ENCODE measurements at regions not wholly inside any gene's neighbourhood (a gene's known extent, or its start where the extent isn't known, plus 50 kb on each side); places are given as distances from the start of the nearest gene placed in this dataset.
"Not testable (repeated sequence)": the region's sequence is repeated elsewhere in the genome, so short reads cannot be mapped to it uniquely, and the experiment has no call there.

DNA sequence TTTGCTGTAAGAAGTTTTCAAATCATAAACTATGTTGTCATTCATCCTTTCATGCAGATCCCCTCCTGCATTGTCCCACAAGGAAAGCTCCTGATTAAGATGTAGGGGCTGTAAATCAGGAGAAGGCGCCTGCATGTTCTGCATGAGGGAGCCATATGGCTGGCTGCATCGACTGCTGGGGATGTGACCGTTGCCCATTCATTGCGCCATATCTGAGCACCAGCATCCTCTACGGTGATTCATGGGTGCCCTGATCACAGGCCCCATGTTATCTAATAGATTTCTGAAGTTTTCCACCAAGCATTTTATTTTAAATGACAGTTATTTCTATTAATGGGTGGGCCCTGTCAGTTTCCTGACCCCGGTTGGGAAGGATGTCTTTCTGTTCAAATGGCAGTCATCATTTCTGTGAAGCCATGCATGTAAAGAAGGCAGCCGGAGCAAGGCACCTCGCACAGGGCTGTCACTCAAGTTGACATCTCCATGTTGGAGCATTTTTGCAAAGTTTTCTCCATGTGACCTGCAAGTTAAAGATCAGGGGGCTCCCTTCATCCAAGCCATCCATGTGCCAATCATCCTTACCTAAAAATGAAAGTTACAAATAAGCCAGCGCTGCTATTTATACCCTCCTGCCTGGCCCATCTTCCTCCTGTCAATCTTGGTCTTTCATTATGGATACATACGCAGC is 128.8 kb downstream of the TEX36 start:
- no peak for DNase-seq (ENCODE audit: low read depth)

DNA sequence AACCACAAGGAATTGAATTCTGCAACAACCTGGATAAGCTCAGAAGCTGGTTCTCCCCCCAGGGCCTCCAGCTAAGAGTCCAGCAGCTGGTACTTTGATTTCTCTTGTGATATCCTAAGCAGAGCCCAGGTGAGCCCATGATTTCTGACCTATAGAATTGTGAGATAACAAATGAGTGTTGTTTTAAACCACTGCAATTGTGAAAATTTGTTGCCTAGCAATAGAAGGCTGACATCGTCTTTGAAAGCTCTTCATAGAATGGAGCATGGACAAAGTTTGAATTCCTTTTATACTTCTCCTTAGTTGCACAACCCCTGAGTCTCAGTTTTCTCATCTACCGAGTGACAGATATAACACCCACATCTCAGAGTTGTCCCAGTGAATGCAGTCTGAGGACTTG is 129.9 kb downstream of the TEX36 start:
- no peak for DNase-seq (ENCODE audit: low read depth)

DNA sequence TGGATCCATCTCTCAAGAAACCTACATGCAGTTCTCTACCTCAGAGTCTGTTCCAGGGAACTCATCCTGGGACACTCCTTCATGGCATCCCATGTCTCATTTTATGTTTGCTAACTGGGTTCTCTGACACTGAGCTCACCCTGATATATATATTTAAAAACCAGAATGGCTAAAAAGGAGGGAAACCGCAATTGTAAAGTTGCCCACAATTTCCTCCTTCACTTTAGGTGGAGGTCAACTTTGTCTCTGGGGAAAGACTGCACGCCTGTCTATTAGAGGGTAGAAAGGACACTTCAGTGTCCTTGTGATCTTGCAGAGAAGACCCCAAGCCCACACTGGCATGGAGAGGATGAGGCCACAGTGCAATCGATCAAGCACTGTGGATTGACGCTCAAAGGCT is 131.7 kb downstream of the TEX36 start:
- DNase-seq (ENCODE audit: low read depth): no peak

DNA sequence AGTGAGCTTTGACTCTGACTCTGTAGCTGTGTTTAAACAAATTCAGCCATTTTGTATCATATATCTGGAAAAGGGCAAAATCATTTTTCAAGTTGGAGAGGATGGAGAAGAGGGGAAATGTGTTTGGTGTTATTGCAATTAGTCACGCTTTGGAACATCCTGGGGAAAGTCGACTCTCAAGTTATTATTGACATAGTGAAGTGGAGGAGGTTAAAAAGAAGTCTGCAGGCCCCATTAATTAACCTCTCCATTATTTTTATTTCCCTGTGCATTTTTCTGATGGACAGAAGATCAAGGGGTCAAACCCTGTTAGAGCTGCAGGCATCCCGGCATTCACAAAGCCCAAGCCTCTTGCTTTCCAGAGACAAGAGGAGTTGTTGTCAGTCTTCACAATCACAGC is 132.6 kb downstream of the TEX36 start:
- no peak for DNase-seq (ENCODE audit: low read depth)

DNA sequence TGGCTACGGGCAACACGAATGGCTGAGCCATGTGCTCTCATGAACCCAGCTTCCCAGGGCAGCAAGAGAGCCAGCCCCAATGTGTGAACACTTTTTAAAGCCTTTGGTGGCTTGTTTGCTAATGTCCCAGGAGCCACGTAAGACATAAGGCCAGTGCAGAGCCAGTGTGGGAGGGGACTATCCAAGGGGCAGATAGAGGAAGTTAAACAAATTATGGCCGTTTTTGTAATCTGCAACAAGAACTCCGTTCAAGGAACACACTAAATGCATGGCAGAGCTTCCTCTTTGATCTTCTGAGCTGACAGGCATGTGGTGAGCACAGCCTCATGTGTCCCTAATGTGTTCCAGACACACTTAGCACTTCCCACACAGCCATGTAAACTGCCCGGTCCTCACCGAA is 133.3 kb downstream of the TEX36 start:
- no peak for DNase-seq (ENCODE audit: low read depth)

DNA sequence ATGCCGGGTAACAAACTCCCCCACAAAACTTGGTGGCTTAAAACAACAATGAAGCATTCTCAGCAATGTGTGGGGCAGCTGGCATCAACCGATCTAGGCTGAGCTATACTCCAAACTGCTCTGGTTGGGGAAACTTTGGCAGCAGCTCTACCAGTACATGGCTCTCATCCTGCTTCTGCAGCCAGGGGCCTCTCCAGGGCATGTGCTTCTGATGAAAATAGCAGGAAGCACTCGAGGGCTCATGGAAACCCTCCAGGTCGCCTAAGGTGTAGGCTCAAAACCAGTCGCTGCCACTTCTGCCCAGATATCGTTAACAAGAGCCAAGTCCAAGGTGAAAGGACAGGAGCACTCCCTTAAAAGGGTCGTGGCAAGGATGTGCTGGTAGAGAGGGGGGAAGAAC is 134.1 kb downstream of the TEX36 start:
- no peak for DNase-seq (ENCODE audit: low read depth)

DNA sequence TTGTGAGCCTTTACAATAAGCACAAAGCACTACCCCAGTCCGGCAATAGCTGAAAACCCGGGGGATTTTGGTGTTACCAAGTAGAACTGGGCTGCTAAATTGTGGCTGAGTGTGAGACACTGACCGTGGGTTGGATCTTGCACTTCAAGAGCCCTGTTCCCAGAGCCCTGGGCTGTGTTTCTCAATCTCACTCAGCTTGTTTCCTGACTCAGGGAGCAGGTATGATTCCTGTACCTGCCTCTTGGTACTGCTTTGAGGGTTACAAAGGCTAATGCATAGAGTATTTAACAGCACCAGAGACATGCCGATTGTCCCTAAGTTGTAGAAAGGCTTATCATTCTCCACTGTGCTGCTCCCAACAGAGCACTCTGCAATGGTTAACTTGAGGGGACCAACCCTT is 134.6 kb downstream of the TEX36 start:
- DNase-seq (ENCODE audit: low read depth): no peak

DNA sequence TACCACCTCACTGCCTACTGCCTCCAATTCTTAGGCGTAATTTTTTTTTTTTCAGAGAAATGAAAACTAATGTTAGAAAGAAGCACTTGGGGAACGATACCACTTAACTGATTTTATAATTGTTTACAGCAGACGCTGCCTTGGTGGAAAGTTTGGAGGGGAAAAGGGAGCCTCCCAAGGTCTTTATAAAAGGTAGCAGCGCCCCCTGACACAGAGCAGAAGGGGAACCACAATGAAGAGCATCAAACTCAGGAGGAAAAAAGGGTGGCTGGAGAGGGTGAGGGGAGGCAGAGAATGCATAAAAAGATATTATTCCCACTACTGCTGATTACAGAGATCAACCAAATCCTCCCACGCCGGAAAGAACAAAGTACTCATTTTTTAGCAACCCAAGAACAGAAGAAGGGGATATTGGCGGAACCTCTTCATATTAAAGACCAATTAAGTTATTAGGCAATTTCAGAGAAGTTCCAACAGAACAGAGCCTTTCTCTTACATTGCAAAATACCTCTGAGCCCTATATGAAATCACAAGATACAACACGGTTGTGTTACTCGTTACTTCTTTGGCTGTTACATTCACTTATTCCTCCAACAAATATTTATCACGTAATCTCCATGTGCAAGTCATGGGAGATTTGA is 135.8 kb downstream of the TEX36 start:
- DNase-seq (ENCODE audit: low read depth): no peak

DNA sequence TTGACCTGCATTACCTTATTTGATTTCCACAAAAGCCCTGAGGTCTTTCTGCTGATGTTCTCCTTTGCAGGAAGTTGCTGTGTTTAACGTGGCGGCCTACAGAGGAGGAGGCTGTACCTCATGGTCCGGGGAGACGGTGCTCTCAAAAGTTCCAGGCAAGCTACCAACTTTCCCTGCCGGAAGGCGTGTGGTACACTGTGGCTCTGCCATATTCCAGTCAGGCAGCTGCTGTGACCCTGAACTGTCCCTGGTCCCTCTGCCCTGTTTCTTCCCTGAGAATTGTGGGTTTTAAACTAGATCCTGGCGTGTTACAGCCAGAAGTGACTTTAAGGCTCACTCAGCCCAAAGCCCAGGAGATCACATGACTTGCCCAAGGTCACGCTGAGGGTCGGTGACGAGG is 139.2 kb downstream of the TEX36 start:
- no peak for DNase-seq (ENCODE audit: low read depth)

DNA sequence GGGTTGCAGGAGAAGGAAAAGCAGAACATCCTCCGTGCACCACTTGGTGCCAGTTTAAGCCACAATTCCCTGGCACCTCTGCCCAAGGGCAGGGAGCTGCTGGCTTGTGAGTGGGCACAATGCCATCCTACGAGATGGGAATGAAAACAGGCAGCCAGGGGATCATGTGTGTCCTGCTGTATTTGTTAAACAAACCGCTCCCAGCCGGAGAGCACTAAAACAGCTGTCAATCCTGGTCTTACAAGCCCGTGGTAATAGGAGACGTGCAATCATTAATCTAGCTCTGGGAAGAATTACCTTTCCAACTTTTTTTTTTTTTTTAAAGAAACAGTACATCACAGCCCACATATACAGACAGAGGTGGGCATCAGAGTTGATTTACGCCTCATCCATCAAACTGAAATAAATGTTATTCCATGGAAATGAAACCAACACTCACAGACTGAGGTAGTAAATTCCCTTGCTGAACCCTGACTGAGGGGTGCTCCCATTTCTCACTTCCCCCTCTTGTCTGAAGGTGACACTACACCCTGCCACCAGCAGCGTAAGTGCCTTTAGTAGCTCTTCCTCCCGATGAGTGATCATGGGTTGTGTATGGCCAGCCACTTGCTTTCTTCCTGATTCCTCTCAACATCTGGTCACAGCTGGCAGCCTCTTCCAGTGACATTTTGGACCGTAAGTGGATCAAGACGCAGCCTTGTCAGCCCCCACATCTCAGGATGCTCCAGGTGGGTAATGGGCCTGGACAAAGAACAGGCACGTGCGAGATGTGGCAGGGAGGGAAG is 143.8 kb downstream of the TEX36 start:
- peak; percentile 79 for DNase-seq (ENCODE audit: low read depth)

DNA sequence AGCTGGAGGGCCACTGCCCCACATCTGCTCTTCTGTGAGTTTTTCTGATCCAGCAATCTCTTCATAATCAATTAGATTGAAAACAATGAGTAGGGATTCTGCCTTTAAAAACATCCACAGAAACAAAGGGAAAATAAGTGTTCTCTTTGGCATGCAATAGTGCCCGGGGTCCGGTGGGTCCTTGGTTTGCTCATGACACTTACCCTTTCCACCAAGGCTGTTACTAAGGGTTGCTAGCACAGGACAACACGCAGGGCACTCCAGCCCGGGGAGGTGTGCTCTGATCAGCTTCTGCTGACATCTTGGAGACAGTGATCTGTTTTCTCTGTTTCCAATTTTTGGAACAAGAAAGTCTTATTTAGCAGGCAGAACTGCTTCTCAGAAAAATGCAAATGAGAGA is 146.7 kb downstream of the TEX36 start:
- DNase-seq (ENCODE audit: low read depth): no peak

DNA sequence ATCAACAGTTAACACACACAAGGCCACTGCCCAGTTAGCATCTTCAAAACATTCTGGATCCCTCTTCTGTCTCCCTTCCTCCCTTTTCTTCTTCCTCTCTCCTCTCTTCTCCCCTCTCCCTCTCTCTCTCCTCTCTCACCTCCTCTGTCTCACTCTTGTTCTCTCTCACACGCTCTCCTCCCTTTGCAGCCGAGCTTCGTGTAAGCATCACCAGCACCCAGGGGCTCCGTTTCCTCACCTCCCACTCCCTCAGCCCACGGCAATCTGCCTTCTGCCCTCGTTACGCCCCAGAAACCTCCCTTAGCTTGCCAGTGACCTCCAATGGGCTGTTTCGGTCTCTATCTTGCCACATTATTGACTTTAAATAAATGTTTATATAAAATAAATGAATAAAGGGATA is 147.4 kb downstream of the TEX36 start:
- no peak for DNase-seq (ENCODE audit: low read depth)

DNA sequence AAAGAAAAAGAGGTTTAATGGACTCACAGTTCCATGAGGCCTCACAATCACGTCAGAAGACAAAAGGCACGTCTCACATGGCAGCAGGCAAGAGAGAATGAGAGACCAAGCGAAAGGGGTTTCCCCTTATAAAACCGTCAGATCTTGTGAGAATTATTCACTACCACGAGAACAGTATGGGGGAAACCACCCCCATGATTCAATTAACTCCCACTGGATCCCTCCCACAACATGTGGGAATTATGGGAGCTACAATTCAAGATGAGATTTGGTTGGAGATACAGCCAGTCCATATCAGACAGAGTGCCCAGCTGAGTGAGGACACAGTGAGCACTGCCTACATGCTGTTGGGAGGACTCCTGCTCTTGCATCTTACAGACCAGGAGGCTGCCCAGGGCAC is 148.4 kb downstream of the TEX36 start:
- DNase-seq (ENCODE audit: low read depth): no peak

DNA sequence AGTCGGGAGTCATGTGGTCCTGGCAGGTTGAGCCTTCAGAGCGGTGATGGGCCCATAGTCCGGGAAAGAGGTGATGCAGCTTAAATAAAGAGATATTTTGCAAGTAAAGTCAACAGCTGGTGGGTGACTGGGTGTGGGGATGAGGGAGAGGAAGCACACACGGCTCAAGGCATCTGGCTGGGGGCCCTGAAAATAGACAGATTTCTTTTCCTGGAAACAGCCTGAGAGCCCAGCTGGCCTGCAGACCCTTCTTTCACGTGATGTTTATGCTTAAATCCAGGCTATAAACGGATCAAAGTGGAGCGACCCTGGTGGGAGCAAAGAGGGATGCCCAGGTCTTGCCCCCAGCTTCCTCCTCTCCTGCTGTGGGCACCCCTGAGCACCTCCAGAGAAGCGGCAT is 149.1 kb downstream of the TEX36 start:
- no peak for DNase-seq (ENCODE audit: low read depth)

DNA sequence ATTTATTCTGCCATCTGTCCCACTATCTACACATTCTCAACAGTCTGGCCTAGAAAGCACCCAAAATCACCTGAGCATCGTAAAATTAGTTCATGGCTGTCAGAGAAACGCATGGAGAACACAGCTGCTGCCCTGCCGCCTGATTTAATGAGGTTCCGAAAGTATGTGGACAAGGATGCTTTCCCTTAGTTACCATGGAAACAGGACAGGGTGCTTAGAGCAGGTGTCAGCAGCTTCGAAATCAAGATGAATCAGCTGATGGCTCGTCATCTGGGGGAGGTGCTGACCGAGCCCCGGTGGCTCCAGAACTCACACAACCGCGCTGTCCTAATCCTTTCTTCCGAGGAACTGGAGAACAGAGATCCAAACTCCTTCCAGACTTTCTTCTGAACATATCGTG is 151.5 kb downstream of the TEX36 start:
- no peak for DNase-seq (ENCODE audit: low read depth)

DNA sequence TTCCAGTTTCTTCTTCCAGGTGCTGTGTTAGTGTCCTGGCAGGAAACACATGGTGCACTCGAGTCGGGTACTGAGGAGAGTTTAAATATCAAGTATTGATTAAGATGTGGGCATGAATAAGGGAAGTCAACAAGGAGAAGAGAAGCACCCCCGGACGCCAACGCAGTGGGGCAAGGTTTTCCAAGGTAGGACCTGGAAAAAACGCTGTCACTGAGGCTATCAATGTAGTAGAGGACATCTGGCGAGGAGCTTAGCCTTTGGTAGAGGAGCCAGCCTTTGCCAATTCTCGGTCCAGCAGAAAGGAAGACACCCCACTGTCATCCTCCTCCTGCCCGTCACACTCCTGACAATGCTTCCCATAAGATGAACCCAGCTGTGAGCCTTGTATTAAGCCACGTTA is 159.6 kb downstream of the TEX36 start:
- DNase-seq (ENCODE audit: low read depth): no peak

DNA sequence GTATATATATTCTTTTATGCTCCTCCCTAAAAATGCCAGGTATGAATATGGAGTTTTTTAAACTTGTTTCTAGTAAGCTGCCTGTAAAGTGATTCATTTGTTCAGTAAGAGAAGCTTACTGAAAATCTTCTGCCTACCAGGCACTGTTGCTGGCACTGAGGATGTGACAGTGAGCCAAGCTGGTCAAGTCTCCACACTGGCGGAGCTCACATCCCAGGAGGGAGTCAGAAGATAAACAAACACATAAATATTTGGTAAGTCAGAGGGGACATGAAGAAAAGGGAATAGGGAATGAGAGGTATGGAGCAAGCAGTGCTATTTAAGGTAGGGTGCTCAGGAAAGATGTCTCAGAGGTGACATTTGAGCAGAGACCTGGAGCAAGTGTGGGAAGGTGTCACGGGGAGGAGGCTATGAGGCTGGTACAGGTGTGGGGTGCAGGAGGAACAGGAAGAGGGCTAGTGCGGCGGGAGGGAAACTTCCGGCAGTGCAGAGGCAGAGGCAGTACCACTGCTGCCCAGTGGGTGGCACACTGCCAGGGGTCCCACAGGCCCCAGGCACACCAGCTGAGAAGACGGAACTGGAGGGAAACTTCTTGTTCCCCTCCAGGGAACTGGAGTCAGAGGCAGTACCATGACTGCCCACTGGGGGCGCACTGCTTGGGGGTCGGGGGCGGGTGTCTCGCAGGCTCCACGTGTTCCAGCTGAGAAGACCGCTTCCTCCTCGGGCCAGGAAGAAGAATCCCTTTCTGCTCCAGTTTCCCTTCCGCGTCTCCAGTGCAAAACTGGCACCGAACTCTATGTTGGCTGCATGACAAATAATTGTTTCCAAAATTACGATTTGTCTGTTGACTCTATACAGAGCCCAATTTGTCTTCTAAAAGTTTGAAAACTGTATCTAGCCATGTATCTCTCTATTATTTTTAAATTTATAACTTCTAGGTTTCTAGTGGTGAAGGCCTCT is 161.0 kb downstream of the TEX36 start:
- no peak for DNase-seq (ENCODE audit: low read depth)

DNA sequence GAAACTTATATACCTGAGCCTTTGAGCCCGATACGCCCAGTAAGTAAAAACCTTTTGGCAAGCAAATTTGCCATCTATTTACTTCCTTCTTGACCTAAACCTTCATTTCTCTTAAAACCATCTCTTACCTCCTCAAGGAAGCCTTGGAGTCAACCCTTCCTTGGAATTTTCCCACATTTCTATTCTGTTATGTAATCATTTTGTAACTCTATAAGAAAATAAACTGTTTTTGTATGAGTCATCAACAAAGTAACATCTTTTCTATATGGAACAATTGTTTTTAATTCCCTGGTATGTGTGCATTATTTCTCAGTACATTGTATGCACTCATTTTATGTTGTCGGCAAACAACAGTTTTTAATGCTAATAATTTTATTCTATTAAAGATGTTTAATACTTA is 162.0 kb downstream of the TEX36 start:
- no peak for DNase-seq (ENCODE audit: low read depth)

DNA sequence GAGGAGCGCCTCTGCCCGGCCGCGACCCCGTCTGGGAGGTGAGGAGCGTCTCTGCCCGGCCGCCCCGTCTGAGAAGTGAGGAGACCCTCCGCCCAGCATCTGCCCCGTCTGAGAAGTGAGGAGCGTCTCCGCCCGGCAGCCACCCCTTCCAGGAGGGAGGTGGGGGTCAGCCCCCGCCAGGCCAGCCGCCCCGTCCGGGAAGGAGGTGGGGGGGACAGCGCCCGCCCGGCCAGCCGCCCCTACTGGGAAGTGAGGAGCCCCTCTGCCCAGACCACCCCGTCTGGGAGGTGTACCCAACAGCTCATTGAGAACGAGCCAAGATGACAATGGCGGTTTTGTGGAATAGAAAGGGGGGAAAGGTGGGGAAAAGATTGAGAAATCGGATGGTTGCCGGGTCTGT is 164.6 kb downstream of the TEX36 start:
- not testable (repeated sequence) for DNase-seq (ENCODE audit: low read depth)

DNA sequence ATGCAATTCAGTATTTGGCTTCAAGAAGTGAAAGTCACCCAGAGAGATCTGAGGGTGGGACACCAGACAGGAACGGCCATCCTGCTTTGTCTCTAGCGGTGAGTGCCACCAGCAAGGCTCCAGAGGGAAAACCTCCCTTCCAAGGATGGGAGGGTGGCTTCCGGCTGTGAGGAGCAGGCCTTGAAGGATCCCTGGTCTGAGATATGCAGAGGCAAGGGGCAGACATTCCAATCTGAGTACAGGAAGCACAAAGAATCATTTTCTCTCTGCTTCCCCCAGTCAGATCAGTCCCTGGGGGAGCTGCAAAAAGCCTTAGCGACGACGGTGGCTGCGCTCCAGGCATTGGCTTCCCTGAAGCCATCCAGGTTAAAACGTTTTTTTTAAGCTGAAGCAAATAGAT is 167.4 kb downstream of the TEX36 start:
- DNase-seq (ENCODE audit: low read depth): no peak

DNA sequence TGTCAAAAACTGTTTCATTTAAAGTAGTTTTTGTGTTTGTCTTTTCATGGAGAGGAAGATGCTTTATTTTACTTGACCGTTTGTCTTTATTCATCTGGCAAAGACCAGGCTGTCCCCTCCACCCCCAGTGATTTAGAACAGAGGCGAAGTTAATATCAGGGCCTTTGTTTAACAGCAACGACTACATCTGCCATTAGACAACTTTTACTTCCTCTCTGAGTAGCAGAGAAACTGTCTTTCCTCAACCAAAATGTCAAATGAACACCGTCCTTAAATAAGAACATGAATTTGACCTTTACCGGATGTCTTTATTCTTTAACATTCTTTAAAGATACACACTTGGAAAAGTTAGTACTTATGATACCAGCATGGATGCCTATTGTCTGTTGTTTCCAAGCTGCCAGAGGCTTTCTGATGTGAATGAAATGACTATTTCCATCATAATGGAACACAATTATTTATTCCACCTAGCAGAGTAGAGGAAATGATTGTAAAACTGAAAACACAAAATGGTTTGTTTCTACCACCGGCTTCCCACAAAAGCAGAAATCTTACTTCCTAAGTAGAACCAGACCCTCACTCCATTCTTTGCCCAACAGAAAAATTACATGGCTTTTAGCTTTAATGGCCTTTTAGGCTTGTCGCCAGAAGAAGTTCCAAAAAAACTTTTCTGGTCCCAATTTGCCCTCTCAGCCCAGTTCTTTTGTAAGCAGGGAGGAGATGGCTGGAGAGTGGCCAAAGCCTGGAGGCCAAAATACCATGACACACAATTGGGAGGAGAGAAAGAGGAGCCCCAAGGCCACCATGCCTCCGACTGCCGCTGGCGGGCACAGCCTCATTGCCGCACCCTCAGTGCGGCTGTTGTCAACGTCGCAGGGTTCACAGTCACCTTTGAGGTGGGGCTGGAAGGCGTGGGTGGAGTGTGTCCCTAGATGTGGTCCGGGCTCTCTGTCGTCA is 168.5 kb downstream of the TEX36 start:
- no peak for DNase-seq (ENCODE audit: low read depth)

Measured in renal cortical epithelial cell (primary cell).